A549 (cell line): ENCODE measurements at regions not wholly inside any gene's neighbourhood (a gene's known extent, or its start where the extent isn't known, plus 50 kb on each side); places are given as distances from the start of the nearest gene placed in this dataset.

Source experiments
- ATAC-seq, 2 experiments: fragments of 200-7000 bp in 1 of 2; fragments of >200 bp in 1 of 2; cut with Nextera tagmentation in 1 of 2; cut with Tn5 transposase in 1 of 2; 3 replicates each; pipeline versions ENCODE4 v1.8.0 to v1.9.1; 2018 to 2020; ENCODE audit warnings: mild to moderate bottlenecking in 1 of 2, moderate library complexity in 1 of 2
- CTCF ChIA-PET: fragments of 300-600 bp; sonication (Branson Sonifier 250); formaldehyde crosslinking; extraction: SDS; loops from one replicate; lab custom pipeline; 2021; ENCODE audit warnings: antibody characterized with exemption, inconsistent platforms; lab: Yijun Ruan, JAX
- POLR2A ChIA-PET: fragments of 350-600 bp; formaldehyde crosslinking; extraction: SDS; loops from one replicate; lab custom pipeline; 2021; ENCODE audit warnings: antibody characterized with exemption, inconsistent platforms; lab: Yijun Ruan, JAX
- DNase-seq, 2 experiments: peaks; one replicate each; pipeline versions ENCODE4 v3.0.0 to v3.0.0-alpha.2; 2011 to 2016; ENCODE audit warnings: low read depth in 1 of 2, low spot score in 1 of 2
- FAIRE-seq: peaks from 2 replicates; lab custom pipeline; 2011; peaks lifted over from hg19 to GRCh38; lab: Jason Lieb, UNC
- H3K27ac ChIP-seq, 2 experiments: fragments of >200 bp; sonication (Bioruptor Twin); formaldehyde crosslinking; 3 replicates each; pipeline ENCODE4 v1.5.1; 2016 to 2017
- H3K4me1 ChIP-seq: fragments of >200 bp; sonication (Bioruptor Twin); formaldehyde crosslinking; 3 replicates; pipeline ENCODE4 v1.6.1; 2016
- H3K4me2 ChIP-seq: fragments of >200 bp; sonication (Bioruptor Twin); formaldehyde crosslinking; 3 replicates; pipeline ENCODE4 v1.6.1; 2016
- H3K4me3 ChIP-seq: fragments of >200 bp; sonication (Bioruptor Twin); formaldehyde crosslinking; 3 replicates; pipeline ENCODE4 v1.5.1; 2016
- H3K9me3 ChIP-seq: fragments of >200 bp; sonication (Bioruptor Twin); formaldehyde crosslinking; 3 replicates; pipeline ENCODE4 v1.6.1; 2016
- CEBPB ChIP-seq, 2 experiments: fragments of >200 bp in 1 of 2; sonication (Bioruptor Twin) in 1 of 2; formaldehyde crosslinking in 1 of 2; IDR thresholded peaks; 2 replicates each; pipeline ENCODE4 v1.6.1; 2012 to 2016
- CHD2 ChIP-seq: fragments of 150-350 bp; IDR thresholded peaks from 2 replicates; pipeline ENCODE4 v1.6.1; 2014; ENCODE audit warnings: low read length; ENCODE audit not compliant: partially characterized antibody
- EHMT2 ChIP-seq: fragments of 200-600 bp; sonication (generic); IDR thresholded peaks from 2 replicates; pipeline ENCODE4 v1.6.1; 2016; ENCODE audit warnings: antibody characterized with exemption, low read depth, mild to moderate bottlenecking, moderate library complexity
- ESRRA ChIP-seq: fragments of 150-350 bp; IDR thresholded peaks from 2 replicates; pipeline ENCODE4 v1.6.1; 2014; ENCODE audit warnings: mild to moderate bottlenecking, low read length, borderline replicate concordance
- GATA3 ChIP-seq: IDR thresholded peaks from 2 replicates; pipeline ENCODE4 v1.6.1; 2012; ENCODE audit warnings: borderline replicate concordance
- HMGXB4 ChIP-seq: fragments of 250-450 bp; sonication (Bioruptor Pico); IDR thresholded peaks from 2 replicates; pipeline ENCODE4 v1.5.0; 2021; ENCODE audit warnings: mild to moderate bottlenecking, moderate library complexity, borderline replicate concordance
- HOXA7 ChIP-seq: fragments of 250-450 bp; sonication (Bioruptor Pico); IDR thresholded peaks from 2 replicates; pipeline ENCODE4 v1.5.0; 2020; ENCODE audit warnings: mild to moderate bottlenecking, moderate library complexity
- HOXB13 ChIP-seq: fragments of 250-450 bp; sonication (Bioruptor Pico); IDR thresholded peaks from 2 replicates; pipeline ENCODE4 v1.5.0; 2020; ENCODE audit warnings: low read depth, mild to moderate bottlenecking, moderate library complexity
- JUN ChIP-seq, 2 experiments: fragments of >200 bp; sonication (Bioruptor Twin); formaldehyde crosslinking; IDR thresholded peaks; 2 replicates in 1 of 2; 3 replicates in 1 of 2; pipeline ENCODE4 v1.6.1; 2016 to 2017
- MAX ChIP-seq: IDR thresholded peaks from 2 replicates; pipeline ENCODE4 v1.6.1; 2012
- MYC ChIP-seq: IDR thresholded peaks from 2 replicates; pipeline ENCODE4 v1.6.1; 2012; ENCODE audit warnings: mild to moderate bottlenecking, inconsistent platforms, low read length, improper control_type of control experiment, borderline replicate concordance
- NFE2L2 ChIP-seq: fragments of 150-350 bp; conservative IDR thresholded peaks from 2 replicates; pipeline ENCODE4 v1.6.1; 2014; ENCODE audit warnings: low read length
- NR3C1 ChIP-seq: fragments of >200 bp; sonication (Bioruptor Twin); formaldehyde crosslinking; IDR thresholded peaks from 3 replicates; pipeline ENCODE4 v1.6.1; 2017
- PBX3 ChIP-seq: IDR thresholded peaks from 2 replicates; pipeline ENCODE4 v1.6.1; 2012
- POLR2A ChIP-seq: IDR thresholded peaks from 2 replicates; pipeline ENCODE4 v1.6.1; 2012; ENCODE audit warnings: mild to moderate bottlenecking, low read length
- RAD21 ChIP-seq, 2 experiments: fragments of >200 bp in 1 of 2; sonication (Bioruptor Twin) in 1 of 2; formaldehyde crosslinking in 1 of 2; IDR thresholded peaks in 1 of 2; conservative IDR thresholded peaks in 1 of 2; 2 replicates in 1 of 2; 3 replicates in 1 of 2; pipeline ENCODE4 v1.6.1; 2012 to 2018; ENCODE audit warnings: inconsistent platforms in 1 of 2
- RNF2 ChIP-seq: fragments of 200-600 bp; sonication (generic); IDR thresholded peaks from 2 replicates; pipeline ENCODE4 v1.6.1; 2016; ENCODE audit warnings: low read depth, mild to moderate bottlenecking, antibody characterized with exemption, moderate library complexity, borderline replicate concordance
- TFCP2L1 ChIP-seq: fragments of 250-450 bp; sonication (Bioruptor Pico); IDR thresholded peaks from 2 replicates; pipeline ENCODE4 v1.5.0; 2021; ENCODE audit warnings: mild to moderate bottlenecking
- ZC3H11A ChIP-seq: fragments of 450-650 bp; IDR thresholded peaks from 2 replicates; pipeline ENCODE4 v1.6.1; 2014; ENCODE audit warnings: antibody characterized with exemption, mild to moderate bottlenecking
- WGBS: methylation state at CpG from one replicate; pipeline ENCODE4 v1.1.6; 2017; ENCODE audit errors: missing lambda C conversion rate; 5-methylcytosine and 5-hydroxymethylcytosine counted together

GRCh38 chr12:64995816-64996215, 125.3 kb downstream of the WIF1 start (continued):
- TF ChIP-seq GATA3 = no peak
- TF ChIP-seq RNF2 = no peak
- no peak for TF ChIP-seq HOXB13 (CRISPR knock-in tag)
- no peak for TF ChIP-seq NR3C1
- TF ChIP-seq, all 56 proteins: peak for 0

- FAIRE-seq (no peak), DNase-seq (no peak), ATAC-seq (no peak)
- ChIA-PET POLR2A (no interaction called here), CTCF (no interaction called here)
- H3K4me1 ChIP-seq = no peaks in the 10 kb centered on the region
- no peak overlapping the region for H3K27ac ChIP-seq
- TF ChIP-seq CEBPB (IDR thresholded peaks at IDR 0.05) (no peak), RAD21 (conservative IDR thresholded peaks at IDR 0.05 in 1 of 2, IDR thresholded peaks at IDR 0.05 in 1 of 2) (no peak), TFCP2L1 (CRISPR knock-in tag) (no peak), POLR2A (no peak), PBX3 (no peak), JUN (IDR thresholded peaks at IDR 0.05) (no peak), HMGXB4 (CRISPR knock-in tag) (no peak), HOXB13 (CRISPR knock-in tag) (no peak)
- no peaks in the 10 kb centered on the region for H3K9me3 ChIP-seq
- H3K4me3 ChIP-seq = no peak overlapping the region
- H3K4me2 ChIP-seq = no peak overlapping the region
- 0% methylated on average over 2 of the region's 2 CpGs for WGBS
These were observed 123.2 kb downstream of the WIF1 start for GRCh38 chr12:64997858-64998257.

GRCh38 chr12:64998371-64999147, 122.5 kb downstream of the WIF1 start:
- no peak for TF ChIP-seq ZC3H11A
- no peak for TF ChIP-seq MAX
- no peak for TF ChIP-seq NFE2L2
- no peak for TF ChIP-seq HOXA7 (CRISPR knock-in tag)
- TF ChIP-seq MYC = no peak
- TF ChIP-seq GATA3 = no peak
- no peak for TF ChIP-seq ESRRA
- no peak for TF ChIP-seq CHD2
- no peak for TF ChIP-seq HOXB13 (CRISPR knock-in tag)
- no peak for TF ChIP-seq HMGXB4 (CRISPR knock-in tag)
- no peak for TF ChIP-seq EHMT2
- TF ChIP-seq PBX3 = no peak
- 4% methylated on average over 4 of the region's 4 CpGs for WGBS
- Histone ChIP-seq H3K9me3 (no peaks in the 10 kb centered on the region), H3K4me2 (no peak overlapping the region), H3K4me3 (no peak overlapping the region), H3K4me1 (no peaks in the 10 kb centered on the region), H3K27ac (no peak overlapping the region)
- ChIA-PET POLR2A (no interaction called here), CTCF (no interaction called here)
- FAIRE-seq (no peak), ATAC-seq (no peak), DNase-seq (no peak)
